Fibroblast of lung (primary cell): ENCODE measurements at regions not wholly inside any gene's neighbourhood (a gene's known extent, or its start where the extent isn't known, plus 50 kb on each side); places are given as distances from the start of the nearest gene placed in this dataset.

Experiments
- DNase-seq, 2 donors: peaks; one replicate each; pipeline versions ENCODE4 v3.0.0 to v3.0.0-alpha.2; 2010; ENCODE audit warnings: low read depth in 2 of 2
- H2AFZ ChIP-seq: 2 replicates; pipeline ENCODE4 v1.5.1; 2012; ENCODE audit warnings: low read length, control low read depth, inconsistent platforms
- H3K27ac ChIP-seq: 2 replicates; pipeline ENCODE4 v1.5.1; 2011; ENCODE audit warnings: low read length, control low read depth; ENCODE audit not compliant: insufficient read depth
- H3K27me3 ChIP-seq: 2 replicates; pipeline ENCODE4 v1.5.1; 2011; ENCODE audit warnings: mild to moderate bottlenecking, low read length; ENCODE audit not compliant: control insufficient read depth, insufficient read depth
- H3K36me3 ChIP-seq: 2 replicates; pipeline ENCODE4 v1.5.1; 2011; ENCODE audit warnings: low read length; ENCODE audit not compliant: control insufficient read depth, insufficient read depth
- H3K4me1 ChIP-seq: 2 replicates; pipeline ENCODE4 v1.5.1; 2011; ENCODE audit warnings: low read length; ENCODE audit not compliant: control insufficient read depth, insufficient read depth; ENCODE audit errors: extremely low read depth
- H3K4me2 ChIP-seq: 2 replicates; pipeline ENCODE4 v1.5.1; 2011; ENCODE audit warnings: low read length, control low read depth; ENCODE audit not compliant: insufficient read depth; ENCODE audit errors: extremely low read depth
- H3K4me3 ChIP-seq, 4 experiments: fragments of 200-600 bp in 1 of 4; sonication (generic) in 1 of 4; replicated peaks in 1 of 4; 2 replicates each; pipeline ENCODE4 v1.5.1; 2011 to 2016; ENCODE audit warnings: low read length in 4 of 4, low read depth in 3 of 4, mild to moderate bottlenecking in 3 of 4, control low read depth in 2 of 4, inconsistent platforms in 1 of 4, mixed read lengths in 1 of 4; ENCODE audit not compliant: insufficient read depth in 1 of 4; ENCODE audit errors: control extremely low read depth in 1 of 4
- H3K79me2 ChIP-seq: 2 replicates; pipeline ENCODE4 v1.5.1; 2012; ENCODE audit warnings: mild to moderate bottlenecking, low read length, inconsistent platforms; ENCODE audit not compliant: control insufficient read depth, insufficient read depth
- H3K9ac ChIP-seq: 2 replicates; pipeline ENCODE4 v1.5.1; 2011; ENCODE audit warnings: mild to moderate bottlenecking, low read length, control low read depth; ENCODE audit not compliant: insufficient read depth
- H3K9me3 ChIP-seq: 2 replicates; pipeline ENCODE4 v1.5.1; 2012; ENCODE audit warnings: low read depth, low read length; ENCODE audit not compliant: control insufficient read depth, insufficient read depth
- H4K20me1 ChIP-seq: 2 replicates; pipeline ENCODE4 v1.5.1; 2011; ENCODE audit warnings: low read length; ENCODE audit not compliant: control insufficient read depth, insufficient read depth; ENCODE audit errors: extremely low read depth
- EZH2 ChIP-seq: IDR thresholded peaks from 2 replicates; pipeline ENCODE4 v1.5.1; 2012; ENCODE audit warnings: low read length, control low read depth, mild to moderate bottlenecking; ENCODE audit errors: missing control alignments
- TF ChIP-seq, protein P1 (sequence below), 2 donors: IDR thresholded peaks in 1 of 2; conservative IDR thresholded peaks in 1 of 2; 1 replicate in 1 of 2; 2 replicates in 1 of 2; pipeline ENCODE4 v1.5.1; 2011 to 2012; ENCODE audit warnings: low read length in 2 of 2, control low read depth in 1 of 2, inconsistent platforms in 1 of 2, low read depth in 1 of 2, mild to moderate bottlenecking in 1 of 2

DNA sequence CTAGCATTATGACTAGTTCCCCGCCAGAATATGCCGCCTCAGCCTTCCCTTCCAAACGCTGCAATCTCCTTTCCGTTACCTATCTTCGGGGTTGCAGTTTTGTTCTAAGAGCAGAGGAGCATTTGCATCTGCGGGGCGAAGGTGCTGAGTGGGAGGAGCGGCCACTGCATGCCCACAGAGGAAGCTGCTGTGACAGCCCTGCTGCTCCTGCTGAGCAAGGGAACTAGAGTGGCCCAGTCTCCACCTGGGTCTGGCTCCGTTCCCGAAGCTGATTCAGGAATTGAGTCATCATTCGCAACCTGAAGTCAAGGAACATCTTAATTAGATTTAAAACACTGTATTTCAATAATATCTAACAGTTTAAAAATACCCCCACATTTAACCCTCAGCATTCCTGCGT lies 98.2 kb upstream of the TJP1 start:
- peak in 1 of 2 donors; percentile 60 for DNase-seq
- H3K27me3 ChIP-seq, result no peaks in the 10 kb centered on the region
- H4K20me1 ChIP-seq, result no peaks in the 10 kb centered on the region
- H3K27ac ChIP-seq, result no peak overlapping the region
- H3K4me3 ChIP-seq, result no peak overlapping the region
- no peak overlapping the region for H3K4me2 ChIP-seq
- H3K9me3 ChIP-seq, result no peaks in the 10 kb centered on the region
- H3K79me2 ChIP-seq, result no peaks in the 10 kb centered on the region
- no peak overlapping the region for H3K9ac ChIP-seq
- H2AFZ ChIP-seq, result no peak overlapping the region
- TF ChIP-seq, protein P1, sequence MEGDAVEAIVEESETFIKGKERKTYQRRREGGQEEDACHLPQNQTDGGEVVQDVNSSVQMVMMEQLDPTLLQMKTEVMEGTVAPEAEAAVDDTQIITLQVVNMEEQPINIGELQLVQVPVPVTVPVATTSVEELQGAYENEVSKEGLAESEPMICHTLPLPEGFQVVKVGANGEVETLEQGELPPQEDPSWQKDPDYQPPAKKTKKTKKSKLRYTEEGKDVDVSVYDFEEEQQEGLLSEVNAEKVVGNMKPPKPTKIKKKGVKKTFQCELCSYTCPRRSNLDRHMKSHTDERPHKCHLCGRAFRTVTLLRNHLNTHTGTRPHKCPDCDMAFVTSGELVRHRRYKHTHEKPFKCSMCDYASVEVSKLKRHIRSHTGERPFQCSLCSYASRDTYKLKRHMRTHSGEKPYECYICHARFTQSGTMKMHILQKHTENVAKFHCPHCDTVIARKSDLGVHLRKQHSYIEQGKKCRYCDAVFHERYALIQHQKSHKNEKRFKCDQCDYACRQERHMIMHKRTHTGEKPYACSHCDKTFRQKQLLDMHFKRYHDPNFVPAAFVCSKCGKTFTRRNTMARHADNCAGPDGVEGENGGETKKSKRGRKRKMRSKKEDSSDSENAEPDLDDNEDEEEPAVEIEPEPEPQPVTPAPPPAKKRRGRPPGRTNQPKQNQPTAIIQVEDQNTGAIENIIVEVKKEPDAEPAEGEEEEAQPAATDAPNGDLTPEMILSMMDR (conservative IDR thresholded peaks at IDR 0.05 in 1 of 2, IDR thresholded peaks at IDR 0.05 in 1 of 2; ENCODE audit: low read depth in 1 of 2, low read length in 2 of 2), result no peak
- TF ChIP-seq EZH2, result no peak
- H3K4me1 ChIP-seq, result peaks cover 11% of the 10 kb centered on the region
- H3K36me3 ChIP-seq, result no peaks in the 10 kb centered on the region

DNA sequence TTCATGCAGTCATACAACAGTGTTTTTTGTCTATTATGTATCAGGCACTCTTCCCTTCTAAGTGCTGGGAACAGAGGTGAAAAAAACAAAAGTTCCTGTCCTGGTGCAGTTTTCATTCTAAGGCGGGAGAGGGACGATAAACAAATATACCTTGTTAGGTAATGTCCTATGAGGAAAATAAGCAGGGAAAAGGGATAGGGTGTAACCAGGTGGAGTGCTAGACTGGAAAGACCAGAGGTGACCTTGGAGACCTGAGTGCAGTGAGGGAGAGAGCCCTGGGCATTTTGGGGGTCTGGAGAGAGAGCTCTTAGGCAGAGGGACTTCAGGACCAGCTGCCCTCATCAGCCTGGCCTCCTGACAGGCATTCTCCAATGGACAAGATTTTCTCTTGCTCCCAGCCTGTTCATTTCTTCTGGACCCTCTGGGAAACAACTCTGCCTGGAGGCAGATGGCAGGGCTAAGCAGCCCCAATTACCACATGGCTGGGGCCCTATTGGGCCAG lies 97.2 kb upstream of the TJP1 start:
- H3K27ac ChIP-seq, result no peak overlapping the region
- DNase-seq, result no peak
- no peaks in the 10 kb centered on the region for H4K20me1 ChIP-seq
- no peak overlapping the region for H3K4me3 ChIP-seq
- H3K79me2 ChIP-seq, result no peaks in the 10 kb centered on the region
- H3K4me2 ChIP-seq, result no peak overlapping the region
- H2AFZ ChIP-seq, result no peak overlapping the region
- TF ChIP-seq, protein P1 (conservative IDR thresholded peaks at IDR 0.05 in 1 of 2, IDR thresholded peaks at IDR 0.05 in 1 of 2; ENCODE audit: low read depth in 1 of 2, low read length in 2 of 2), result no peak
- TF ChIP-seq EZH2, result no peak
- peaks cover 3% of the 10 kb centered on the region for H3K4me1 ChIP-seq
- no peaks in the 10 kb centered on the region for H3K36me3 ChIP-seq
- no peak overlapping the region for H3K9ac ChIP-seq
- H3K27me3 ChIP-seq, result no peaks in the 10 kb centered on the region
- H3K9me3 ChIP-seq, result no peaks in the 10 kb centered on the region

DNA sequence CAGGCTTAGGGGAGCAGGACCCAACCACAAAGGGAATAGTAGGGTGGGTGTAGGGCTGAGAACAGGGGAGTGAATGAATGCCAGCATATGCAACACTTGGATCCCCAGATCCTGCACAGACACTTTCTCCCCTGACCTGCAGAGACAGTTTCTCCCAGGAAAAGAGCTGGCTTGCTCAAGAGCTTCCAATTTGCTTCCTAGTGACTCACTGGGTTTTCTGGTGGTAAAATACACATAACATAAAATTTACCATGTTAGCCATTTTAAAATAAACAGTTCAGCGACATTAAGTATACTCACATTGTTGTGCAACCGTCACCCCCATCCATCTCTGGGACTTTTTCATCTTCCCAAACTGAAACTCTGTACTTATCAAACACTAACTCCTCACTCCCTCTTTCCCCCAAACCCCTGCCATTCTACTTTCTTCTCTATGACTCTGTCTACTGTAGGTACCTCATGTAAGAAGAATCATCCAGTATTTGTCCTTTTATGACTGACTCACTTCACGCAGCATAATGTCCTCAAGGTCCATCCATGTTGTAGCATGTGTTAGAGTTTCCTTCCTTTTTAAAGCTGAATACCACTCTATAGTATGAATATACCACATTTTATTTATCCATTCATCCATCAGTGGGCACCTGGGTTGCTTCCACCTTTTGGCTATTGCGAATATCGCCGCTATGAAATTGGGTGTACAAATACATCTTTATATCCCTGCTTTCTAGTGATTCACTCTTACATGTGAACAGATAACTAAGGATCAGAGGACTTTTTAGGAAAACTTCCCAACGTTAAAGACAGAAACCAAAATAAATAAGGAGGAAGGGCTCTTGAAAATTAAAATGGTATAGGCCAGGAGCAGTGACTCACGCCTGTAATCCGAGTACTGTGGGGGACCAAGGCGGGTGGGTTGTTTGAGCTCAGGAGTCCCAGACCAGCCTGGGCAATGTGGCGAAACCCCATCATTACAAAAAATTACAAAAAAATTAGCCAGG lies 95.6 kb upstream of the TJP1 start:
- Histone ChIP-seq H3K36me3 (no peaks in the 10 kb centered on the region), H3K9ac (no peak overlapping the region), H4K20me1 (no peaks in the 10 kb centered on the region), H3K79me2 (no peaks in the 10 kb centered on the region), H3K9me3 (no peaks in the 10 kb centered on the region), H3K4me2 (peak overlapping the region; percentile 9), H3K27me3 (no peaks in the 10 kb centered on the region), H3K27ac (no peak overlapping the region), H3K4me1 (peaks cover 3% of the 10 kb centered on the region), H3K4me3 (no peak overlapping the region), H2AFZ (no peak overlapping the region)
- no peak for TF ChIP-seq EZH2
- peak; percentile 41 to 90 for DNase-seq
